LNCAP (cell line): ENCODE measurements at regions not wholly inside any gene's neighbourhood (a gene's known extent, or its start where the extent isn't known, plus 50 kb on each side); places are given as distances from the start of the nearest gene placed in this dataset.

Source experiments
- CTCF ChIP-seq: fragments of 450-650 bp; IDR thresholded peaks from 2 replicates; pipeline ENCODE4 v1.5.1; 2017; ENCODE audit warnings: mild to moderate bottlenecking

- TF ChIP-seq CTCF = peak; percentile 13; the same call in 1 of the 2 replicates
Observed at GRCh38 chr5:85868070-85868469, 749.7 kb upstream of the COX7C start.

DNA sequence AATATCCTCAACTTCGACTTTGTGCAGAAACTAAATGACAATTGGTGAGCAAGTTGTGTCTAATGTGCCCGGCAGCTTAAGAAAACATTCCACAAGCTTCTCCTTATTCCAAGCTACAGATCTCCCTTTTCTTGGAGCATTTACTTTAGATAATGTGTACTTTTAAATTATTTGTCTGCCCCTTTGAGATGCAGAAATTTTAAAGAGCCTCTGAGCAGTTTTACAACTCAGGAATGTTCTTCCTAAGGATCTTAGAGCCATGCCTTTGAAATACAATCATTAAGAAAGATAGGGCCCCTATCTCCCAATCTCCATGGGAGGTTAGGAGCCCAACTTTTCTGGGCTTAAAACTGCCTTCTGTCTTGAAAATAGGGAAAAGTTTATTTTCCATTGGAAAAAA is 723.7 kb upstream of the COX7C start:
- no peak for TF ChIP-seq CTCF

GRCh38 chr5:85896514-85896913 is 721.2 kb upstream of the COX7C start:
- no peak for TF ChIP-seq CTCF

GRCh38 chr5:85906460-85906859 is 711.3 kb upstream of the COX7C start:
- no peak for TF ChIP-seq CTCF

DNA sequence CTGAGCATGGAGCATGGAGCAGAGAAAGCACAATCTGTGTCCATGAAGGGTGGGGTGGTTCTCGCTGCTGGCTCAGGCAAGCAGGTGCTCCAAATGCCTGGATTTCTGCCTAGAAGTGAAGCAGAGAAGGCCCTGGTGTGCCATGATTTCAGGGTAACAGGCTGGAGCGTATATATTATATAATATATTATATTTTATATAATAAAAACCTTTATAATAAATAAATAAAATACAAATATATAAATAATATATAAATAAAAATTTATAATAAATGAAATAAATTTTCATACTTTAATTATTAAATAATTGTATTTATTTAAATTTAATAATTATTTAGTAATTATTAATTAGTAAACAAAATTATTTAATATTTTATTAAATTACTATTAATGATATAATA is 707.4 kb upstream of the COX7C start:
- no peak for TF ChIP-seq CTCF

DNA sequence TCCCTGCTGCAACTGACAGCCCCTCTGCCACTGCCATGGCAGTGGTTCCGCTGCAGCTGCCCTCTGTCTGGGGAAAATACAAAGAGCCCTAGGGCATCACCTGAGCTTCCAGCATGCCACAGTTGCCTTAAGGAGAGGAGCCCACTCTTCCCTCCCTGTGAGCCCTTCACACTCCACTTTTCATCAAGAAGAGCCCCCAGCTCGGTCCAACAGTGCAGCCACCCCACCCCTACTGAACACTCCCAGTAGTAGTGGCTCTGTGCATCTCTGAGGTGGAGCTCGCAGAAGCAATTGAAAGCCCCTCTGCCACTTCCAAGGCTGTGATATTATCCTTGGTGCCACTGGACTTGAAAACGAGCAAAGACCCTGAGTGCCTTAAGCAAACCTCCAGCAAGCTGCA is 696.8 kb upstream of the COX7C start:
- TF ChIP-seq CTCF = no peak

DNA sequence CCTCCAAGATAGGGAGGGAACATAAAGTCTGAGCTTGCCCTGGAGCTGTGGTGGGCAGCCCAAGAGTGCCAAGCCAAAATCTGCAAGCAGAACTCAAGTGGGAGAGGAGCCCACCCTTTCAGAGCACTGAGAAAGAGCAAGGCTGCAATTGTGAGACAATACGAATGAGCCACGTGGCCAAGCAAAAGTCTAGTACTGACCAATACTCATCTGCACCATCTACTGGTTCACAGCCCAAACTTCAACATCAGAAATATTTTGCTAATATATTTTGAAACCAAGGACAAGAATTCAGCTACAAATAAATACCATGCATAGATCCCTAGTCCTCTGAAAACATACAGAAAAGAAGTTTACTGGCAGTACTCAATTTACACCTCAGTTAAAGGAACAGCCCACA is 696.2 kb upstream of the COX7C start:
- no peak for TF ChIP-seq CTCF

DNA sequence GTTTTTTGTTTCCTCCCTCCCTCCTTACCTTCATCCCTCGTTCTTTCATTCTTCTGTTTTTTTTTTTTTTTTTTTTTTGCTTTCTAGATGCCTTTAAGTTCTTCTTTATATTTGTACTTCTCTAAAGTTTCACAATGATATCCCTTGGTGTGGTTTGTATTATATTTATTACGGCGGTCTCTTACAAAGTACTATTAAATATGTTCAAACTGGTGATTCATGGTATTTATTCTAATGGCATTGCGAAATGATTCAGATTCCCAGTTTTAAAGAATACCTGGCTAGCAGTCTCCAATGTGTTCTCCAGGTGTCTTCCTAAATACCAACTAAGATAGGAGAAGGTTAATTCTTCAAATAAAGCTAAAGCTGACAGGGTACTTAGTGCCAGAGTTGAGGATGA is 690.1 kb upstream of the COX7C start:
- TF ChIP-seq CTCF = no peak
